ENCODE measurements at regions not wholly inside any gene's neighbourhood (a gene's known extent, or its start where the extent isn't known, plus 50 kb on each side); places are given as distances from the start of the nearest gene placed in this dataset.

DNA sequence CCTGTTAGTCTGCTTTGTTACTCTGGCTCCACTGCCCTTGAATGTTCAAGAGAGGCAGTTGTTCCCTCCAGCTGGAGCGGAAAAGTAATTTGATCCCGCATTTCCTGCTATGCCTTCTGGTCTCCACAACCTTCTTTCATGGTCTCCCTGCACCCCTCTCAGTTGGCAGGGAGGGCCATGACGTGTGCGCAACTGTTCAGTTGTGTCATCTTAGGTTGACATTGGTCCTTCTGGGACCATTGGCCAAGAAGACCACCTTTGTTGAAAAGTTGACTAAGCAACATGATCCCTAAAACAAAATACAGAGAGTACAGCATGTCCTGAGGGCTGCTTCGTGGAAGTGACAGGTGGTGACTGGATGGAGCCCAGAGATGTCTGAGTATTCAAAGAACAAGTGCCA, 192.5 kb upstream of the TUT7 start:
- TF ChIP-seq ZNF8 (CRISPR knock-in tag; IDR thresholded peaks at IDR 0.05), result no peak
- no peak for TF ChIP-seq SNAI2 (CRISPR knock-in tag; IDR thresholded peaks at IDR 0.05)
- TF ChIP-seq PATZ1 (CRISPR knock-in tag; IDR thresholded peaks at IDR 0.05; ENCODE audit: borderline replicate concordance), result no peak
- TF ChIP-seq ZNF565 (CRISPR knock-in tag; conservative IDR thresholded peaks at IDR 0.05; ENCODE audit: low read depth), result no peak
- no peak for TF ChIP-seq CREB5 (CRISPR knock-in tag; IDR thresholded peaks at IDR 0.05; ENCODE audit: low read depth)
- no peak for TF ChIP-seq TCF4 (CRISPR knock-in tag; IDR thresholded peaks at IDR 0.05; ENCODE audit: borderline replicate concordance)
- TF ChIP-seq ZFP3 (CRISPR knock-in tag; IDR thresholded peaks at IDR 0.05), result no peak
- TF ChIP-seq OSR1 (CRISPR knock-in tag; IDR thresholded peaks at IDR 0.05), result no peak
- no peak for TF ChIP-seq GLIS3 (CRISPR knock-in tag; IDR thresholded peaks at IDR 0.05)
- TF ChIP-seq ZFP30 (CRISPR knock-in tag; IDR thresholded peaks at IDR 0.05), result no peak
- TF ChIP-seq, protein P1, sequence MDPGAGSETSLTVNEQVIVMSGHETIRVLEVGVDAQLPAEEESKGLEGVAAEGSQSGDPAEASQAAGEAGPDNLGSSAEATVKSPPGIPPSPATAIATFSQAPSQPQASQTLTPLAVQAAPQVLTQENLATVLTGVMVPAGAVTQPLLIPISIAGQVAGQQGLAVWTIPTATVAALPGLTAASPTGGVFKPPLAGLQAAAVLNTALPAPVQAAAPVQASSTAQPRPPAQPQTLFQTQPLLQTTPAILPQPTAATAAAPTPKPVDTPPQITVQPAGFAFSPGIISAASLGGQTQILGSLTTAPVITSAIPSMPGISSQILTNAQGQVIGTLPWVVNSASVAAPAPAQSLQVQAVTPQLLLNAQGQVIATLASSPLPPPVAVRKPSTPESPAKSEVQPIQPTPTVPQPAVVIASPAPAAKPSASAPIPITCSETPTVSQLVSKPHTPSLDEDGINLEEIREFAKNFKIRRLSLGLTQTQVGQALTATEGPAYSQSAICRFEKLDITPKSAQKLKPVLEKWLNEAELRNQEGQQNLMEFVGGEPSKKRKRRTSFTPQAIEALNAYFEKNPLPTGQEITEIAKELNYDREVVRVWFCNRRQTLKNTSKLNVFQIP (CRISPR knock-in tag; IDR thresholded peaks at IDR 0.05; ENCODE audit: borderline replicate concordance, low read depth), result no peak
- no peak for TF ChIP-seq TSHZ2 (CRISPR knock-in tag; IDR thresholded peaks at IDR 0.05)
- TF ChIP-seq TOX (CRISPR knock-in tag; IDR thresholded peaks at IDR 0.05; ENCODE audit: borderline replicate concordance), result no peak
- no peak for TF ChIP-seq ISL1 (CRISPR knock-in tag; IDR thresholded peaks at IDR 0.05)
- no peak for TF ChIP-seq RARB (CRISPR knock-in tag; IDR thresholded peaks at IDR 0.05)
- no peak for TF ChIP-seq CSDC2 (CRISPR knock-in tag; IDR thresholded peaks at IDR 0.05)
- no peak for ATAC-seq

DNA sequence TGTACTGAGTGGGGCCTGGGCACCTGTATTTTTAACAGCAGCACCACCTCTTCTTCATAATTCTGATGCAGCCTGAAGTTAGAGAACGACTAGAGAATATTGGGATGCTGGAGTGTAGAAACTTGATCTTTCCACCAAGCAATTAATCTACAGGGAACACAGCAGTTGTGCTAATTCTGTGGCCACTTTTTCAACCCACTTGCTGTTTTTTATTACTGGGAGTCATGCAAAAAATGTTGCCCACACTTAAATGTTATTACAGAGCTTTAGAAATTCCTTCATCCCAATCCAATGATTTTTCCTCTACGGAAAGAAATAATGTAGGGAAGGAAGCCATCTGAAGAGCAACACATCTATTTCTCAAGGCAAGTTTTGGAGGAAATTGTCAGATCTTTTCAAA, 190.9 kb upstream of the TUT7 start:
- TF ChIP-seq PPARA (CRISPR knock-in tag; IDR thresholded peaks at IDR 0.05; ENCODE audit: borderline replicate concordance), result no peak
- no peak for TF ChIP-seq ZFP30 (CRISPR knock-in tag; IDR thresholded peaks at IDR 0.05)
- no peak for TF ChIP-seq GLIS3 (CRISPR knock-in tag; IDR thresholded peaks at IDR 0.05)
- TF ChIP-seq CSDC2 (CRISPR knock-in tag; IDR thresholded peaks at IDR 0.05), result no peak
- no peak for TF ChIP-seq ZNF70 (CRISPR knock-in tag; IDR thresholded peaks at IDR 0.05)
- TF ChIP-seq TCF4 (CRISPR knock-in tag; IDR thresholded peaks at IDR 0.05; ENCODE audit: borderline replicate concordance), result no peak
- TF ChIP-seq ZC3H10 (CRISPR knock-in tag; IDR thresholded peaks at IDR 0.05), result no peak
- TF ChIP-seq PATZ1 (CRISPR knock-in tag; IDR thresholded peaks at IDR 0.05; ENCODE audit: borderline replicate concordance), result no peak
- TF ChIP-seq ESRRG (CRISPR knock-in tag; IDR thresholded peaks at IDR 0.05), result no peak
- TF ChIP-seq ZNF8 (CRISPR knock-in tag; IDR thresholded peaks at IDR 0.05), result no peak
- TF ChIP-seq OSR1 (CRISPR knock-in tag; IDR thresholded peaks at IDR 0.05), result no peak
- TF ChIP-seq CREB5 (CRISPR knock-in tag; IDR thresholded peaks at IDR 0.05; ENCODE audit: low read depth), result no peak
- ATAC-seq, result no peak
